ENCODE measurements at regions not wholly inside any gene's neighbourhood (a gene's known extent, or its start where the extent isn't known, plus 50 kb on each side); places are given as distances from the start of the nearest gene placed in this dataset.

DNA sequence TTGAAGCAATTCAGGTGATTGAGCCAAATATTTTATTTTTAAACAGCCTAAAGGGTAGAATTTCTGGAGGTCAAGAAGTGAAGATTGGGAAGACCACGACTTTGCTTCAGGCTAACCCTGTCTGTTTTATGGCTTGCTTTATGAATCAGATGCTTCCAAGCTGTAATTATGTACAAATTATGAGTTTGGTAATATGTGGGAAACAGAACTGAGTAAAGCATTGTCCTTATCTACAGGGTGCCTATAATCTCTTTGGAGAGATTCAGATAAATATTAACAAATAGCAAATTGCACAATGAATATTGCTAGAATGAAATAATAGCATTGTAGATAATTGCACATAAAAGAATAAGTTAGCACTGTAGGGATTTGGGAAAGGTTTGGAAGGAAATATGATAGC is 539.4 kb upstream of the CDH2 start:
- no peak overlapping the region for H3K27ac ChIP-seq

DNA sequence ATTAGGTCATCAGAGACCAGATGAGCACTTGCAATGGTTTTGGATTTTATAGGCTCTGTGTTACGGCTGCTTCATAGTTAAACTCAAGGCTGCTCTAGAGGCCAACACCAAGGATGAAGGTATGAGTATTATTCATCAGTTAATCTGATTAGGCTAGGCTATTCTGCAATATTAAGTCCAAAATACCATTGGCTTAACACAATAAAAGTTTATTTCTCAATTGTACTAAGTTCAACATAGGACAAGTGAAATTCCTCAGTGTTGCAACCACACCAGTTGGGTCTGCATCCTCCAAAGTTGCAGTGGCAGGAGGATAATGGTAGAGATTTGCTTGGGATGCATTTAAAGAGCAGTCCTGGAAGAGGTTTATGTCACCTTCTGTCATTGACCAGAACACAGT is 538.3 kb upstream of the CDH2 start:
- TF ChIP-seq CTCF (conservative IDR thresholded peaks at IDR 0.05) (no peak), ZFX (IDR thresholded peaks at IDR 0.05) (no peak)
- no peak overlapping the region for H3K27ac ChIP-seq

More for the DNA sequence above, 539.4 kb upstream of the CDH2 start:
- TF ChIP-seq CTCF (conservative IDR thresholded peaks at IDR 0.05) = no peak

- TF ChIP-seq CTCF (conservative IDR thresholded peaks at IDR 0.05) (no peak), ZFX (IDR thresholded peaks at IDR 0.05) (no peak)
Observed at GRCh38 chr18:28714498-28714897, 537.6 kb upstream of the CDH2 start.

GRCh38 chr18:28712796-28713425 is 536.0 kb upstream of the CDH2 start:
- no peak for TF ChIP-seq CTCF (conservative IDR thresholded peaks at IDR 0.05)
- no peak for TF ChIP-seq ZFX (IDR thresholded peaks at IDR 0.05)
- no peak overlapping the region for H3K27ac ChIP-seq

More at GRCh38 chr18:28714498-28714897, 537.6 kb upstream of the CDH2 start:
- no peak overlapping the region for H3K27ac ChIP-seq

- H3K27ac ChIP-seq = no peak overlapping the region
- no peak for TF ChIP-seq CTCF (conservative IDR thresholded peaks at IDR 0.05)
- TF ChIP-seq ZFX (IDR thresholded peaks at IDR 0.05) = no peak
Observed at GRCh38 chr18:28712172-28712571, 535.2 kb upstream of the CDH2 start.

- TF ChIP-seq CTCF (conservative IDR thresholded peaks at IDR 0.05) = no peak
- TF ChIP-seq ZFX (IDR thresholded peaks at IDR 0.05) = no peak
- H3K27ac ChIP-seq = no peak overlapping the region
Observed at GRCh38 chr18:28711096-28711495, 534.2 kb upstream of the CDH2 start.

- H3K27ac ChIP-seq = no peak overlapping the region
- TF ChIP-seq CTCF (conservative IDR thresholded peaks at IDR 0.05) (no peak), ZFX (IDR thresholded peaks at IDR 0.05) (no peak)
Observed at GRCh38 chr18:28707006-28707405, 530.1 kb upstream of the CDH2 start.
